IMR-90 (cell line): ENCODE measurements at regions not wholly inside any gene's neighbourhood (a gene's known extent, or its start where the extent isn't known, plus 50 kb on each side); places are given as distances from the start of the nearest gene placed in this dataset.

ENCODE experiments used
- ATAC-seq: fragments of 200-7000 bp; cut with Tn5 transposase; 2 replicates; pipeline ENCODE4 v1.9.1; 2020; ENCODE audit warnings: low read depth, mild to moderate bottlenecking, moderate library complexity
- BruUV-seq: library from RNA; stranded (reverse); fragments of 400-500 nt; replicated peaks from 2 replicates; lab custom pipeline; 2021; lab: Mats Ljungman, UMichigan
- CTCF ChIA-PET: fragments of 300-600 bp; formaldehyde crosslinking; extraction: SDS; loops from one replicate; lab custom pipeline; 2021; ENCODE audit warnings: antibody characterized with exemption; lab: Yijun Ruan, JAX
- POLR2A ChIA-PET: fragments of 300-600 bp; sonication (Branson Sonifier 250); formaldehyde crosslinking; loops from one replicate; lab custom pipeline; 2022; ENCODE audit warnings: antibody characterized with exemption; ENCODE audit not compliant: unreplicated experiment; lab: Charles Lee
- DNase-seq: peaks from one replicate; pipeline ENCODE4 v3.0.0; 2013
- H2AFZ ChIP-seq: replicated peaks from 2 replicates; pipeline ENCODE3; 2013; ENCODE audit warnings: low read length, mild to moderate bottlenecking; ENCODE audit not compliant: poor library complexity
- H2AK5ac ChIP-seq: 2 replicates; pipeline ENCODE4 v1.6.1; 2013; ENCODE audit warnings: low read depth, low read length, inconsistent platforms
- H2AK9ac ChIP-seq: replicated peaks from 2 replicates; pipeline ENCODE3; 2013; ENCODE audit warnings: mild to moderate bottlenecking, low read depth, low read length, moderate library complexity; ENCODE audit not compliant: poor library complexity
- H2BK120ac ChIP-seq: 2 replicates; pipeline ENCODE4 v1.6.1; 2013; ENCODE audit warnings: low read depth, low read length, inconsistent platforms
- H2BK15ac ChIP-seq: 3 replicates; pipeline ENCODE4 v1.6.1; 2013; ENCODE audit warnings: low read depth, low read length, inconsistent platforms
- H2BK20ac ChIP-seq: 2 replicates; pipeline ENCODE4 v1.6.1; 2013; ENCODE audit warnings: low read depth, mild to moderate bottlenecking, inconsistent platforms, low read length, moderate library complexity
- H2BK5ac ChIP-seq: 2 replicates; pipeline ENCODE4 v1.6.1; 2013; ENCODE audit warnings: mild to moderate bottlenecking, low read depth, low read length, inconsistent platforms; ENCODE audit not compliant: poor library complexity, severe bottlenecking
- H3K14ac ChIP-seq: replicated peaks from 2 replicates; pipeline ENCODE4 v1.6.1; 2013; ENCODE audit warnings: low read depth, low read length, inconsistent platforms
- H3K18ac ChIP-seq: 2 replicates; pipeline ENCODE4 v1.6.1; 2013; ENCODE audit warnings: low read depth, low read length, control low read depth
- H3K23ac ChIP-seq: 2 replicates; pipeline ENCODE4 v1.6.1; 2013; ENCODE audit warnings: low read depth, low read length, inconsistent platforms
- H3K27ac ChIP-seq: 2 replicates; pipeline ENCODE4 v1.5.1; 2013; ENCODE audit warnings: mild to moderate bottlenecking, control low read depth, low read length; ENCODE audit not compliant: insufficient read depth
- H3K27me3 ChIP-seq: 2 replicates; pipeline ENCODE4 v1.6.1; 2013; ENCODE audit warnings: low read length; ENCODE audit not compliant: control insufficient read depth, insufficient read depth
- H3K36me3 ChIP-seq: 2 replicates; pipeline ENCODE4 v1.6.1; 2013; ENCODE audit warnings: low read length, mixed read lengths; ENCODE audit not compliant: control insufficient read depth, insufficient read depth
- H3K4ac ChIP-seq: 2 replicates; pipeline ENCODE4 v1.6.1; 2013; ENCODE audit warnings: low read depth, low read length, inconsistent platforms
- H3K4me1 ChIP-seq: 2 replicates; pipeline ENCODE4 v1.6.1; 2013; ENCODE audit warnings: low read length, mixed read lengths; ENCODE audit not compliant: control insufficient read depth, insufficient read depth
- H3K4me2 ChIP-seq: 2 replicates; pipeline ENCODE4 v1.6.1; 2013; ENCODE audit warnings: low read depth, mild to moderate bottlenecking, control low read depth, low read length, moderate library complexity
- H3K4me3 ChIP-seq: 2 replicates; pipeline ENCODE4 v1.5.1; 2013; ENCODE audit warnings: low read depth, mild to moderate bottlenecking, control low read depth, low read length, moderate library complexity; ENCODE audit not compliant: insufficient read depth
- H3K56ac ChIP-seq: 2 replicates; pipeline ENCODE4 v1.6.1; 2013; ENCODE audit warnings: low read length, inconsistent platforms; ENCODE audit not compliant: insufficient read depth; ENCODE audit errors: extremely low read depth
- H3K79me1 ChIP-seq, 2 experiments: 2 replicates each; pipeline ENCODE4 v1.6.1; 2013; ENCODE audit warnings: low read length in 2 of 2, inconsistent platforms in 1 of 2, low read depth in 1 of 2
- H3K9ac ChIP-seq: 2 replicates; pipeline ENCODE4 v1.6.1; 2013; ENCODE audit warnings: low read depth, low read length, control low read depth
- H3K9me1 ChIP-seq: 2 replicates; pipeline ENCODE4 v1.6.1; 2013; ENCODE audit warnings: low read length, inconsistent platforms; ENCODE audit not compliant: insufficient read depth
- H3K9me3 ChIP-seq: 2 replicates; pipeline ENCODE4 v1.6.1; 2013; ENCODE audit warnings: low read length; ENCODE audit not compliant: control insufficient read depth, insufficient read depth
- H4K20me1 ChIP-seq: 2 replicates; pipeline ENCODE4 v1.6.1; 2013; ENCODE audit warnings: low read length, inconsistent platforms; ENCODE audit not compliant: insufficient read depth
- H4K5ac ChIP-seq: 2 replicates; pipeline ENCODE4 v1.6.1; 2013; ENCODE audit warnings: mild to moderate bottlenecking, low read depth, low read length, control low read depth
- H4K8ac ChIP-seq, 2 experiments: 2 replicates each; pipeline ENCODE4 v1.6.1; 2013; ENCODE audit warnings: low read depth in 2 of 2, low read length in 2 of 2, control low read depth in 1 of 2, inconsistent platforms in 1 of 2
- H4K91ac ChIP-seq: 2 replicates; pipeline ENCODE4 v1.6.1; 2013; ENCODE audit warnings: low read depth, low read length, inconsistent platforms; ENCODE audit not compliant: insufficient read depth
- BHLHE40 ChIP-seq: fragments of 150-350 bp; IDR thresholded peaks from 2 replicates; pipeline ENCODE4 v1.6.1; 2016; ENCODE audit warnings: mild to moderate bottlenecking, low read depth, low read length
- CEBPB ChIP-seq: IDR thresholded peaks from 2 replicates; pipeline ENCODE4 v1.6.1; 2012; ENCODE audit warnings: low read depth, low read length, improper control_type of control experiment
- CHD1 ChIP-seq: IDR thresholded peaks from 2 replicates; pipeline ENCODE4 v1.6.1; 2012; ENCODE audit warnings: low read depth, low read length, improper control_type of control experiment
- FOS ChIP-seq: fragments of 150-350 bp; IDR thresholded peaks from 2 replicates; pipeline ENCODE4 v1.6.1; 2016; ENCODE audit warnings: low read depth, low read length
- MAFK ChIP-seq: IDR thresholded peaks from 2 replicates; pipeline ENCODE4 v1.6.1; 2012; ENCODE audit warnings: low read depth, low read length, improper control_type of control experiment
- MAZ ChIP-seq: IDR thresholded peaks from 2 replicates; pipeline ENCODE4 v1.6.1; 2012; ENCODE audit warnings: low read depth, mild to moderate bottlenecking, low read length, improper control_type of control experiment, moderate library complexity, borderline replicate concordance
- MXI1 ChIP-seq: IDR thresholded peaks from 2 replicates; pipeline ENCODE4 v1.6.1; 2012; ENCODE audit warnings: low read depth, mild to moderate bottlenecking, low read length, moderate library complexity, borderline replicate concordance
- NFE2L2 ChIP-seq: fragments of 150-350 bp; IDR thresholded peaks from 2 replicates; pipeline ENCODE4 v1.6.1; 2016; ENCODE audit warnings: low read depth, mild to moderate bottlenecking, low read length
- POLR2A ChIP-seq: IDR thresholded peaks from 2 replicates; pipeline ENCODE4 v1.6.1; 2012; ENCODE audit warnings: mild to moderate bottlenecking, low read depth, low read length
- RAD21 ChIP-seq: IDR thresholded peaks from 2 replicates; pipeline ENCODE4 v1.6.1; 2012; ENCODE audit warnings: low read length, improper control_type of control experiment
- RCOR1 ChIP-seq: IDR thresholded peaks from 2 replicates; pipeline ENCODE4 v1.6.1; 2012; ENCODE audit warnings: mild to moderate bottlenecking, low read length, improper control_type of control experiment; ENCODE audit not compliant: insufficient replicate concordance
- RFX5 ChIP-seq: IDR thresholded peaks from 2 replicates; pipeline ENCODE4 v1.8.0; 2012; ENCODE audit warnings: low read depth, mild to moderate bottlenecking, low read length, moderate library complexity
- SMC3 ChIP-seq: fragments of 150-350 bp; IDR thresholded peaks from 2 replicates; pipeline ENCODE4 v1.6.1; 2016; ENCODE audit warnings: low read depth, mild to moderate bottlenecking, antibody characterized with exemption, low read length, moderate library complexity
- WGBS, 2 experiments: methylation state at CpG; one replicate each; pipeline versions ENCODE4 v1.1.5 to v1.1.7; 2013; ENCODE audit warnings: missing lambda C conversion rate in 2 of 2; ENCODE audit not compliant: insufficient read length in 1 of 2; ENCODE audit errors: extremely low coverage in 2 of 2; 5-methylcytosine and 5-hydroxymethylcytosine counted together
- dilution Hi-C: fragments of 300-500 bp; cut with HindIII; formaldehyde crosslinking; loops from one replicate; pipeline ENCODE4 v1.14.3; 2018; ENCODE audit warnings: low sequenced_read_pairs; ENCODE audit not compliant: unreplicated experiment
- in situ Hi-C: fragments of 300-500 bp; cut with MboI; formaldehyde crosslinking; loops from 3 replicates; pipeline ENCODE4 v1.14.3; 2019; ENCODE audit warnings: low sequenced_read_pairs, inconsistent platforms, mixed read lengths
- intact Hi-C: fragments of 100-400 bp; cut with micrococcal nuclease; formaldehyde crosslinking; loops from 2 replicates; pipeline ENCODE4 v1.10.0; 2022
- TF ChIP-seq, protein P1 (sequence below): conservative IDR thresholded peaks from 2 replicates; pipeline ENCODE4 v1.5.1; 2012; ENCODE audit warnings: mild to moderate bottlenecking, low read depth, low read length, improper control_type of control experiment
- TF ChIP-seq, protein P2 (sequence below): fragments of 150-350 bp; IDR thresholded peaks from 2 replicates; pipeline ENCODE4 v1.6.1; 2016; ENCODE audit warnings: low read depth, mild to moderate bottlenecking, low read length, moderate library complexity, borderline replicate concordance
- TF ChIP-seq, protein P3 (sequence below): fragments of 150-350 bp; IDR thresholded peaks from 2 replicates; pipeline ENCODE4 v1.6.1; 2017; ENCODE audit warnings: mild to moderate bottlenecking, antibody characterized with exemption, low read length, low read depth

DNA sequence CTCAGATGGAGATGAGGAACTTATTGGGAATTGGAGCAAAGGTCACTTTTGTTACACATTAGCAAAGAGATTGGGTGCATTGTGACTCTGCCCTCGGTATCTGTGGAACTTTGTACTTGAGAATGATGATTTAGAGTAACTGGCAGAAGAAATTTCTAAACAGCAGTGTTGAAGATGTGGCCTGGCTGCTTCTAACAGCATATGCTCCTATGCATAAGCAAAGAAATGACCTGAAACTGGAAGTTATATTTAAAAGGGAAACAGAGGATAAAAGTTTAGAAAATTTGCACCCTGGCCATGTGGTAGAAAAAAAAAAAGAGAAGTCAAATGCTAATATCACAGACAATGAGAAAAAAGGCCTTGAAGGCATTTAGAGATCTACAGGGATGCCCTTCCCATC is 256.8 kb upstream of the ZC3H15 start:
- ATAC-seq (no peak), DNase-seq (no peak)
- Histone ChIP-seq H2BK5ac (no peak overlapping the region), H2BK15ac (no peak overlapping the region), H3K4me3 (no peak overlapping the region), H2AFZ (no peak overlapping the region), H3K27ac (no peak overlapping the region), H2BK120ac (no peak overlapping the region), H3K4me1 (no peaks in the 10 kb centered on the region), H4K8ac (no peak overlapping the region), H3K4ac (no peak overlapping the region), H3K79me1 (no peaks in the 10 kb centered on the region), H3K36me3 (no peaks in the 10 kb centered on the region), H3K4me2 (no peak overlapping the region), H3K9me1 (no peaks in the 10 kb centered on the region), H3K9me3 (peaks cover 9% of the 10 kb centered on the region), H4K91ac (no peak overlapping the region), H4K20me1 (no peaks in the 10 kb centered on the region), H3K23ac (no peak overlapping the region), H3K56ac (no peak overlapping the region), H3K27me3 (no peaks in the 10 kb centered on the region), H4K5ac (no peak overlapping the region), H3K14ac (no peak overlapping the region), H3K18ac (no peak overlapping the region), H2AK5ac (no peak overlapping the region), H2BK20ac (no peak overlapping the region), H2AK9ac (no peak overlapping the region), H3K9ac (no peak overlapping the region)
- WGBS, 2 experiments = no CpG with 5 or more reads among the region's 1 CpG
- TF ChIP-seq POLR2A (no peak), BHLHE40 (no peak), CEBPB (no peak), RCOR1 (no peak), MAFK (no peak), MXI1 (no peak), RFX5 (no peak), MAZ (no peak), SMC3 (no peak), RAD21 (no peak), CHD1 (no peak), FOS (no peak), NFE2L2 (no peak)
- TF ChIP-seq, protein P1, sequence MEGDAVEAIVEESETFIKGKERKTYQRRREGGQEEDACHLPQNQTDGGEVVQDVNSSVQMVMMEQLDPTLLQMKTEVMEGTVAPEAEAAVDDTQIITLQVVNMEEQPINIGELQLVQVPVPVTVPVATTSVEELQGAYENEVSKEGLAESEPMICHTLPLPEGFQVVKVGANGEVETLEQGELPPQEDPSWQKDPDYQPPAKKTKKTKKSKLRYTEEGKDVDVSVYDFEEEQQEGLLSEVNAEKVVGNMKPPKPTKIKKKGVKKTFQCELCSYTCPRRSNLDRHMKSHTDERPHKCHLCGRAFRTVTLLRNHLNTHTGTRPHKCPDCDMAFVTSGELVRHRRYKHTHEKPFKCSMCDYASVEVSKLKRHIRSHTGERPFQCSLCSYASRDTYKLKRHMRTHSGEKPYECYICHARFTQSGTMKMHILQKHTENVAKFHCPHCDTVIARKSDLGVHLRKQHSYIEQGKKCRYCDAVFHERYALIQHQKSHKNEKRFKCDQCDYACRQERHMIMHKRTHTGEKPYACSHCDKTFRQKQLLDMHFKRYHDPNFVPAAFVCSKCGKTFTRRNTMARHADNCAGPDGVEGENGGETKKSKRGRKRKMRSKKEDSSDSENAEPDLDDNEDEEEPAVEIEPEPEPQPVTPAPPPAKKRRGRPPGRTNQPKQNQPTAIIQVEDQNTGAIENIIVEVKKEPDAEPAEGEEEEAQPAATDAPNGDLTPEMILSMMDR = no peak
- TF ChIP-seq, protein P2, sequence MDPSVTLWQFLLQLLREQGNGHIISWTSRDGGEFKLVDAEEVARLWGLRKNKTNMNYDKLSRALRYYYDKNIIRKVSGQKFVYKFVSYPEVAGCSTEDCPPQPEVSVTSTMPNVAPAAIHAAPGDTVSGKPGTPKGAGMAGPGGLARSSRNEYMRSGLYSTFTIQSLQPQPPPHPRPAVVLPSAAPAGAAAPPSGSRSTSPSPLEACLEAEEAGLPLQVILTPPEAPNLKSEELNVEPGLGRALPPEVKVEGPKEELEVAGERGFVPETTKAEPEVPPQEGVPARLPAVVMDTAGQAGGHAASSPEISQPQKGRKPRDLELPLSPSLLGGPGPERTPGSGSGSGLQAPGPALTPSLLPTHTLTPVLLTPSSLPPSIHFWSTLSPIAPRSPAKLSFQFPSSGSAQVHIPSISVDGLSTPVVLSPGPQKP = no peak
- TF ChIP-seq, protein P3, sequence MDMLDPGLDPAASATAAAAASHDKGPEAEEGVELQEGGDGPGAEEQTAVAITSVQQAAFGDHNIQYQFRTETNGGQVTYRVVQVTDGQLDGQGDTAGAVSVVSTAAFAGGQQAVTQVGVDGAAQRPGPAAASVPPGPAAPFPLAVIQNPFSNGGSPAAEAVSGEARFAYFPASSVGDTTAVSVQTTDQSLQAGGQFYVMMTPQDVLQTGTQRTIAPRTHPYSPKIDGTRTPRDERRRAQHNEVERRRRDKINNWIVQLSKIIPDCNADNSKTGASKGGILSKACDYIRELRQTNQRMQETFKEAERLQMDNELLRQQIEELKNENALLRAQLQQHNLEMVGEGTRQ = no peak
- CTCF ChIA-PET = no interaction called here
- POLR2A ChIA-PET = no interaction called here
- BruUV-seq = no TSS peak
- in situ Hi-C loops (no loop called here), intact Hi-C loops (no loop called here), dilution Hi-C loops (no loop called here)
